HT1080 (cell line): ENCODE measurements at regions not wholly inside any gene's neighbourhood (a gene's known extent, or its start where the extent isn't known, plus 50 kb on each side); places are given as distances from the start of the nearest gene placed in this dataset.

Experiments
- DNase-seq: peaks from one replicate; pipeline ENCODE4 v3.0.0-alpha.2; 2015; ENCODE audit warnings: low read depth

GRCh38 chr2:238650536-238650935 lies 197.3 kb upstream of the TWIST2 start:
- no peak for DNase-seq

- DNase-seq: no peak
These were observed 196.4 kb upstream of the TWIST2 start for GRCh38 chr2:238651306-238652052.

GRCh38 chr2:238652053-238652770 lies 195.7 kb upstream of the TWIST2 start:
- no peak for DNase-seq

GRCh38 chr2:238652771-238653157 lies 195.1 kb upstream of the TWIST2 start:
- no peak for DNase-seq

GRCh38 chr2:238653431-238654109 lies 194.3 kb upstream of the TWIST2 start:
- DNase-seq: no peak

GRCh38 chr2:238654479-238655197 lies 193.2 kb upstream of the TWIST2 start:
- no peak for DNase-seq

GRCh38 chr2:238655198-238655860 lies 192.6 kb upstream of the TWIST2 start:
- no peak for DNase-seq

- DNase-seq: no peak
These were observed 191.7 kb upstream of the TWIST2 start for GRCh38 chr2:238655974-238656722.

GRCh38 chr2:238657132-238658053 lies 190.5 kb upstream of the TWIST2 start:
- DNase-seq: no peak

- DNase-seq: no peak
These were observed 189.9 kb upstream of the TWIST2 start for GRCh38 chr2:238658054-238658407.

- DNase-seq: no peak
These were observed 189.1 kb upstream of the TWIST2 start for GRCh38 chr2:238658820-238659219.

GRCh38 chr2:238659231-238659630 lies 188.7 kb upstream of the TWIST2 start:
- no peak for DNase-seq

- no peak for DNase-seq
These were observed 184.3 kb upstream of the TWIST2 start for GRCh38 chr2:238663586-238663985.

- no peak for DNase-seq
These were observed 182.0 kb upstream of the TWIST2 start for GRCh38 chr2:238665919-238666318.

GRCh38 chr2:238666543-238666942 lies 181.3 kb upstream of the TWIST2 start:
- DNase-seq: no peak

- DNase-seq: no peak
These were observed 180.9 kb upstream of the TWIST2 start for GRCh38 chr2:238667008-238667407.

GRCh38 chr2:238667639-238668038 lies 180.2 kb upstream of the TWIST2 start:
- DNase-seq: no peak

- no peak for DNase-seq
These were observed 179.5 kb upstream of the TWIST2 start for GRCh38 chr2:238668426-238668825.

- no peak for DNase-seq
These were observed 178.8 kb upstream of the TWIST2 start for GRCh38 chr2:238669046-238669445.
